ENCODE measurements at regions not wholly inside any gene's neighbourhood (a gene's known extent, or its start where the extent isn't known, plus 50 kb on each side); places are given as distances from the start of the nearest gene placed in this dataset.

- Histone ChIP-seq H3K36me3 (ENCODE audit: insufficient read depth, low read length, poor library complexity, severe bottlenecking) (no peaks in the 10 kb centered on the region), H3K27me3 (replicated peaks; ENCODE audit: insufficient read depth, low read depth, low read length, poor library complexity) (no peaks in the 10 kb centered on the region), H3K4me1 (ENCODE audit: insufficient read depth, low read length, poor library complexity, severe bottlenecking) (no peaks in the 10 kb centered on the region), H3K27ac (ENCODE audit: low read depth, low read length, poor library complexity, severe bottlenecking) (no peak overlapping the region), H3K4me3 (ENCODE audit: low read depth, low read length, poor library complexity, severe bottlenecking) (no peak overlapping the region), H3K9me3 (ENCODE audit: low read depth, low read length, poor library complexity, severe bottlenecking) (no peaks in the 10 kb centered on the region)
- ChIA-PET POLR2A (ENCODE audit: low non-redundant PET) (no interaction called here), CTCF (no interaction called here)
- no peak for TF ChIP-seq EZH2 (IDR thresholded peaks at IDR 0.05; ENCODE audit: borderline replicate concordance, low read depth, low read length, poor library complexity, severe bottlenecking)
- TF ChIP-seq, protein P1, sequence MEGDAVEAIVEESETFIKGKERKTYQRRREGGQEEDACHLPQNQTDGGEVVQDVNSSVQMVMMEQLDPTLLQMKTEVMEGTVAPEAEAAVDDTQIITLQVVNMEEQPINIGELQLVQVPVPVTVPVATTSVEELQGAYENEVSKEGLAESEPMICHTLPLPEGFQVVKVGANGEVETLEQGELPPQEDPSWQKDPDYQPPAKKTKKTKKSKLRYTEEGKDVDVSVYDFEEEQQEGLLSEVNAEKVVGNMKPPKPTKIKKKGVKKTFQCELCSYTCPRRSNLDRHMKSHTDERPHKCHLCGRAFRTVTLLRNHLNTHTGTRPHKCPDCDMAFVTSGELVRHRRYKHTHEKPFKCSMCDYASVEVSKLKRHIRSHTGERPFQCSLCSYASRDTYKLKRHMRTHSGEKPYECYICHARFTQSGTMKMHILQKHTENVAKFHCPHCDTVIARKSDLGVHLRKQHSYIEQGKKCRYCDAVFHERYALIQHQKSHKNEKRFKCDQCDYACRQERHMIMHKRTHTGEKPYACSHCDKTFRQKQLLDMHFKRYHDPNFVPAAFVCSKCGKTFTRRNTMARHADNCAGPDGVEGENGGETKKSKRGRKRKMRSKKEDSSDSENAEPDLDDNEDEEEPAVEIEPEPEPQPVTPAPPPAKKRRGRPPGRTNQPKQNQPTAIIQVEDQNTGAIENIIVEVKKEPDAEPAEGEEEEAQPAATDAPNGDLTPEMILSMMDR (conservative IDR thresholded peaks at IDR 0.05; ENCODE audit: low read depth, low read length) = no peak
- no peak for DNase-seq (ENCODE audit: low spot score)
- no TSS peak for BruUV-seq (replicated peaks)
- intact Hi-C loops (cut with micrococcal nuclease; ENCODE audit: unreplicated experiment) = no loop called here
Measured at GRCh38 chr14:85895603-85896002, 365.7 kb downstream of the FLRT2 start.

DNA sequence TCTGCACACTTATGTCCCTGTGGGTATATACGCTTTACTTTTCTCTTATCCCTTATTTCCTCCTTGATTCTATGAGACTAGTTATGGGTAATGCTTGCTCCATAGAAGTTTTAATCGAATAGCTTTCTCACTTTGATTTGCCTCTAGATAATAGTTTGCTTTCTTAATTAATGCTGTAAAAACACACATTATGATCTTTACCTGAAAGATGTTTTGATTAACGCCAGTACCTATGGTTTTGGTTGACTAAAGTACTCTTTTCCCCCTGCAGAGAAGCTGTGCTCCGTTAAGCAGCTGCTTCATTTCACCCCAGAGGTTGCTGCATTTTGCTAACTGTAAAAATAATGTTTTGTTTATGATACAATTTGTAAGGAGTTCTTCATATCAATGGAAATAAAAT lies 362.3 kb downstream of the FLRT2 start:
- BruUV-seq (replicated peaks) = no TSS peak

DNA sequence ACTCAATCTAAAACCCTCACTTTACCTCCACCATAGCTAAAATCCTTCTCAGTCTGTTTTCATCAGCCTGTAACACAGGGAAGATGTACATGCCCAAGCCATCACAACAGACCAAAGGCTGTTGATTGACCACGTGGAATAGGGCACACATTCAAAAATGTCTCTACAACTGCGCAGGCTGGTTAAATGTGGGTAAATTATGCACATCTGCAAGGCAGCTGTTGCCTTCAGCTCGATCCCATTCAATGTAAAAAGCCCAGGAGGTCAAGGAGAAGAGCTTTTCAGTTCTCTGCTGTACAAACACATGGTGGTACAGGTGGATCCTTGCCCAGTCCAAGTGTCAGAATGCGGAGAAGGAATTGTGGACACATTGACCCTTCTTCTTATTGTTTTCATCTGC lies 354.0 kb downstream of the FLRT2 start:
- H3K4me3 ChIP-seq (ENCODE audit: low read depth, low read length, poor library complexity, severe bottlenecking) = no peak overlapping the region
- H3K9me3 ChIP-seq (ENCODE audit: low read depth, low read length, poor library complexity, severe bottlenecking) = no peaks in the 10 kb centered on the region
- no peaks in the 10 kb centered on the region for H3K27me3 ChIP-seq (replicated peaks; ENCODE audit: insufficient read depth, low read depth, low read length, poor library complexity)
- H3K27ac ChIP-seq (ENCODE audit: low read depth, low read length, poor library complexity, severe bottlenecking) = no peak overlapping the region
- no TSS peak for BruUV-seq (replicated peaks)
- ChIA-PET CTCF (no interaction called here), POLR2A (ENCODE audit: low non-redundant PET) (no interaction called here)
- intact Hi-C loops (cut with micrococcal nuclease; ENCODE audit: unreplicated experiment) = no loop called here
- TF ChIP-seq, protein P1 (conservative IDR thresholded peaks at IDR 0.05; ENCODE audit: low read depth, low read length) = no peak
- TF ChIP-seq EZH2 (IDR thresholded peaks at IDR 0.05; ENCODE audit: borderline replicate concordance, low read depth, low read length, poor library complexity, severe bottlenecking) = no peak
- no peak for DNase-seq (ENCODE audit: low spot score)
- H3K4me1 ChIP-seq (ENCODE audit: insufficient read depth, low read length, poor library complexity, severe bottlenecking) = no peaks in the 10 kb centered on the region
- no peaks in the 10 kb centered on the region for H3K36me3 ChIP-seq (ENCODE audit: insufficient read depth, low read length, poor library complexity, severe bottlenecking)

More for the DNA sequence above, 362.3 kb downstream of the FLRT2 start:
- no peak overlapping the region for H3K4me3 ChIP-seq (ENCODE audit: low read depth, low read length, poor library complexity, severe bottlenecking)
- TF ChIP-seq EZH2 (IDR thresholded peaks at IDR 0.05; ENCODE audit: borderline replicate concordance, low read depth, low read length, poor library complexity, severe bottlenecking) = no peak
- TF ChIP-seq, protein P1 (conservative IDR thresholded peaks at IDR 0.05; ENCODE audit: low read depth, low read length) = no peak
- no peaks in the 10 kb centered on the region for H3K4me1 ChIP-seq (ENCODE audit: insufficient read depth, low read length, poor library complexity, severe bottlenecking)
- no peak for DNase-seq (ENCODE audit: low spot score)
- no peak overlapping the region for H3K27ac ChIP-seq (ENCODE audit: low read depth, low read length, poor library complexity, severe bottlenecking)
- intact Hi-C loops (cut with micrococcal nuclease; ENCODE audit: unreplicated experiment) = no loop called here
- H3K9me3 ChIP-seq (ENCODE audit: low read depth, low read length, poor library complexity, severe bottlenecking) = no peaks in the 10 kb centered on the region
- no peaks in the 10 kb centered on the region for H3K36me3 ChIP-seq (ENCODE audit: insufficient read depth, low read length, poor library complexity, severe bottlenecking)
- H3K27me3 ChIP-seq (replicated peaks; ENCODE audit: insufficient read depth, low read depth, low read length, poor library complexity) = no peaks in the 10 kb centered on the region
- CTCF ChIA-PET = no interaction called here
- POLR2A ChIA-PET (ENCODE audit: low non-redundant PET) = no interaction called here
